ENCODE measurements at regions not wholly inside any gene's neighbourhood (a gene's known extent, or its start where the extent isn't known, plus 50 kb on each side); places are given as distances from the start of the nearest gene placed in this dataset.
"Not testable (repeated sequence)": the region's sequence is repeated elsewhere in the genome, so short reads cannot be mapped to it uniquely, and the experiment has no call there.

DNA sequence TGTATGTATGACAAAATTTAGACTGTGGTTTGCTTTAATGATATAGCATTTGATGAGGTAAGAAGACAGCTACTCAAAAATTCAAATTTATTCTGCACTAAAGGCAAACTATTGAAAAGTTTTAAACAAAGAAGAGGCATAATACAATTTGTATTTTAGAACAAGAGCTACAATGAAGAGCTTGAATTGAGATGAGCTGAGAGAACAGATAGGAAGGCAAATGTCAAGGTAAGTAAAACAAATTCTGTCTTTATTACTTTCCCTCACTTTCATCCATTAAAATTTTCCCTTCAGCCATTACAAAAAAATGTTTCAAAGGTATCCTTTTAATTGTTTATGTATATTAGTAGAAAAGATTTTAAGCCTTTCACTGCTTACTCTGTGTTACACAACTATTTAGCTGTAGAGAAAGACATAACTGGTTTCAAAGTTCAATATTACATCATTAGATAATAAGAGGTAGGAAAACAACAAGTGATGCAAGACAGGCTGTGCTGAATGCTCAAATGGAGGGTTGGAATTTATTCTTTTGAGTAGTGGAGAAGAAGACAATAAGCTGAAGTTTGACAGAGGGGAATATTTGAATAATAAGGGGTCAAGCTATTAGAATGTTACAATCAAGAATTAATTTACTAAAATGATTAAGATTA, 1334.1 kb downstream of the FSCB start:
- DNase-seq (ENCODE audit: low read depth): no peak

DNA sequence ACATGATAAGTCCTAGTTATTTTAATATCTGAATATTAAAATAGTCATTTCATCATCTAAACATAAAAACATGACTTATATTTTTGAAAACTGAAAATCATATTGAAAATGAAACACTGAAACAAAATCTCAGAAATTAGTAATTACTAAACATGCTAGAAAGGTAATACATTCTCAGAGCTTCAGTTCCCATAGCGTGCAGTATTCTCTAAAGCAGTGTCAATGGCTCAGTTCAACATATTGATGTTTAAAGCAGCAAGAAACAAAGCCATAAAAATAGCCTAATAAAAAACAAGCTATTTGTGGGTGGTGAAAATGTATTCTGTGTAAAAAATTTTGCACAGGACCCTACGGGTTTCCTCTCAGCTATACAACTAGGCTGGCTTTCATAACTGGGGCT, 1337.4 kb downstream of the FSCB start:
- no peak for DNase-seq (ENCODE audit: low read depth)

DNA sequence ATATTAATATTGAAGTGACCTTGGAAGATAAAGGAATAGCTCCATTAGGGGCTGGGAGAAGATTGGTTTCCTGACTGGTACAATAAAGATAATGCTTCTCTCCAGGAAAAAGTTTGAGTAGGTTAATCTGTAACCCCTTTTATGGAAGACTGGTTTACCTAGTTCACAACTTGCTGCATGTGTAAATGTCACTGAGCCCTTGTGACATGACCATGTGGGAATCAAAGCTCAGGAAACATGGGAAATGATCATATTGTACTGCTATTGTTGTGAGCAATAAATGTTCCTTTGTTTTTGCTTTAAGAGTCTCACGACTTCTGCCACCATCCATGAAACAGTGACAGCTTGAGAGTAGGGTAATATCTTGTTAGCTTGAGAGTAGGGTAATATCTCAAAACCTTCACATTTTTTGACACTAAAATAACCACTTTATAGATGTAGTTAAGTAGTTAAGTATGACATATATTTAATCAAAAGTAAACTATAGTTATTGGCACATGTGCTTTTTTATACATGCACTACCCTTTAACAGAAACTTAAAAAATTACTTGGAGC, 1338.6 kb downstream of the FSCB start:
- DNase-seq (ENCODE audit: low read depth): no peak

DNA sequence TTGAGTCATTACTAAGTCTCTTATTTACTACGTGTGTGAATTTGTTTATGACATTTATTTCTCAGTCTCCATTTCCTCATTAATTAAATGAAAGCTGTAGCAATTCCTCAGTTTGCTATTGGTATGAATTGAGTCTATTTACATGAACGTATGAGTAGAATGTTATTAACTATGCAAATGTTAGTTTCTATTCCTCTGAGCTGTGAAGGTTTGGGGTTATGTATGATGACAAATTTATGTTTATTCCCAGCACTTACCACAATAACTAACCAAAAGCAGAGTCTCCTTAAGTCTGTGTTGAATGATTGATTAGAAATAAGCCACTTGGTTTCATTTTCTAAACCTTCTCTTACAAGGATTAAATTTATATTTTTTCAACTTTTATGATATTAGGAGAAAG, 1340.9 kb downstream of the FSCB start:
- DNase-seq (ENCODE audit: low read depth): no peak

DNA sequence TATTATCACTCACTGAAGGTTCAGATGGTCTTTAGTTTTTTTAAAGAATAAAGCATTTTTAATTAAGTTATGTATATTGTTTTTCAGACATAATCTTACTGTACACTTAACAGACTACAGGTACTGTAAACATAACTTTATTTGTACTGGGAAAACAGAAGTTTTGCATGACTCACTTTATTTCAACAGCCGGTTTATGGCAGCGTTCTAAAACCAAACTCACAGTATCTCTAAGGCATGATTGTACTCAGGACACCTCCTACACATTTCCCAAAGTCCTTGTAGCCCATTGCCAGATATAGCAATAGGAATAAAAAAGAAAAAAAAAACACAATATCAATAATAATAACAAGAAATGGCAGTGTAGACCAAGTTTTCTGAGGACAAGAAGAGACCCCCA, 1341.4 kb downstream of the FSCB start:
- DNase-seq (ENCODE audit: low read depth): no peak

DNA sequence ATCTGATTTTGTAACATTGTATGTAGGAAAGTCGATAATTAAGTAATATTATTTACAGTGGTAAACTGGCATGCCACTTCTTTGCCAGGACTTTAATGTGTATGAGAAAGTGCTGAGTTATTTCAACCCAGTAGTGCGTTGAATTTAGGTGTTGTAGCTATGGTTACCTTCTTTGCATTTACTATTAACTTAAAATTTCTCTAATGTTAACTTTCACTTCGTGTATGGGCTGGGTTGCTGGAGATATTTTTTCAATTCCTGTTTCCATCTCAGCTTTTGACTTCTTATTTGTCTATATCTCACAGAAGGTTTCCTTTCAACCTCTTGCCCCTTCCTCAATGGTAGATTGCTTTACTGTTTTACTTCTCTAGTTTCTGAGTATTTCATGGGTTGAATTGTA, 1345.6 kb downstream of the FSCB start:
- no peak for DNase-seq (ENCODE audit: low read depth)

DNA sequence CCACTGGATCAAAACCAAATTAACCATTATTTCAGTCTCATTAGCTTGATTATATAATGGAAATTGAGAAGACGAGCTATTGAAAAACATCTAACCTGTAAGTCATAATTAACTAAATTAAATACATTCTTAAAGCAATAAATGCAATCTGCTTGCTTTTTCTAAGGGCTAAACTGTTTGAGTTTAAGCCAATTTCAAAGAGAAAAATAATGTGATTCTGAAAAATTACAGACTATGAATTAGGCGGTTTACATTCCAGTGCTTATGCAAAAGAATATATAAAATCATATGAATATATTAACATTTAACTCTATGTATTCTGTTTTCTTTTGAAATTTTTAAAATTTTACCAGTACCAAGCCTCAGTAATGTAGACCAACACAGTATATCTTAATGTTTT, 1349.4 kb downstream of the FSCB start:
- DNase-seq (ENCODE audit: low read depth): no peak

DNA sequence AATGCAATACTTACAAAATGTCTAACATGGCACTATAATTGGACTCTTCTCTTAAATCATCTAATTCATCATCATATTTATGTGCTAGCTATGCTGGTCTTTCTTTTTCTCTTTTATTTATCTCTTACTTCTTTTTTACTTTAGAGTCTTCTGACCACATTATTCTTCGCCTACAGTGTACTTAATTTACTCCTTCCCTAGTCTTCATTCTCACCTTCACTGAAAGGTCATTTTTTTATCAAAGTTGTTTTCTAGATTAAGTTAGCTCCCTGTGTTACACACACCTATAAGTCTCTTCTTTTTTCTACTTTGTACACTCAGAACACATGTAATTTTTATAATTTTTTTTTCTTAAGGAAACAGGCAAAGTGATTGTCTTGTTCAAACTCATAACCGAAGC, 1351.2 kb downstream of the FSCB start:
- no peak for DNase-seq (ENCODE audit: low read depth)

DNA sequence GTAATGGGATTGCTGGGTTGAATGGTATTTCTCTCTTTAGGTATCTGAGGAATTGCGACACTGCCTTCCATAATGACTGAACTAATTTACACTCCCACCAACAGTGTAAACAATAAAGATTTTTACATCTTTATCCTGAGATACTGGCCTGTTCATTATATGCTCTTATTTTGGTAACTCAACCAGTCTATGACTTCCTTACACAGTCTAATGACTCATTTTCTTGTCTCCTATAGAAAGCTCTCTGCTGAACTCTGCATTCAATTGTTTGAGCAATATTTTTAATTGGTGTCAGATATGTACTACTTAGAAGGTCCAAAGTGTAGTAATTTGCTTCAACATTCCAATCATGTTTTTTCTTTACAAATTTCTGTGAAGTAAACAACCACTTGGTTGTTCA, 1351.8 kb downstream of the FSCB start:
- no peak for DNase-seq (ENCODE audit: low read depth)

DNA sequence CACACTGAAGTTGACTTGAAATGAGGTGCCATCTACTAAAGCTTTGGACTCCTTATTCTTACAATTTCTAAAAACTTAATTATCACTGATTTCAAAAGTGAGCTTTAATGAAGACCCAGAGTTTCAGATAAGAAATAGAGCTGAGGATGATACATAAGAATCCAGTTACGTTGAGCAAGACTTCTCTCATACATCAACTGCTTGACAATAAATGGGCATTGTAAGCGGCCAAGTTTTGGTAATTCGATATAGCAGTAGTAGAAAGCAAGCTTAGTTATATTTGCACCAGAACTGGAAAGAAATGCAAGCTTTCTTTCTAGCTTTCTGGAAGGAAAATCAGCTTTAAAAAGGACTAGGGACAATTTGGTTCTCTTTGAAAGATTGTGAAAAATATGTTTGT, 1359.6 kb downstream of the FSCB start:
- no peak for DNase-seq (ENCODE audit: low read depth)

DNA sequence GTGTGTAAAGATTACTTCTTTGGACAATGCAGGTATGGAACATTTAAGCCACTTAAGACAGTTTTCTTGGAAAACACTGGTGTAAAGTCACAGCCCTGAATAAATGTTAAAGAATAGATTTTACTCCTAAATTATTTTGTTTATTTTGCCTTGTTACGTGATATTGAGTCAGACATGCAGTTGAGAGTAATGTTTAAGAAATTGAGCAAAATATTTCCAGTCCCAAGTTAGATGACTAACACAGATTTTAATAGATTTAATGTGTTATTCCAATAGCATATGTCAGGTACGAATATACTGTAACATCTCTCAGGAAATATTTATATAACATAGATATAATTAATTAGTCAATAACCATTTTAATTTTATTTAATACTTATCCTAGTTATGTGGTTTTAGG, 1361.7 kb downstream of the FSCB start:
- DNase-seq (ENCODE audit: low read depth): no peak

DNA sequence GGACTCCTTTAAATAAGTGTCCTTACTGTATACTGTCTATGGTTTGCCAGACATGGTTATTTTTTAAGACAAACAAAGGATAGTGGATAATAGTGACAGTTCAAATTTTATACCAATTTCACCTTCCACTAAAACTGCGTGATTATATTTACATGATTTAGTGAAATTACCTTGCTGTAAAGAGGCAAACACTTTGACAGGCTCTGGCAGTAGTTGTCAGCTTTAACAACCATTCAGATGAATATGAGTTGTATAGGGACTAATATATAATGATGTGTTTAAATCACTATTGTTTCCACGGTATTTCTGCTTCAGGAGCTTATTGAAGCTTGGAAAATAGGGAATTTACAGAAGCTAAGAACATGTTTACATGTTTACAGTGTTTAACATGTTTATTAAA, 1364.0 kb downstream of the FSCB start:
- no peak for DNase-seq (ENCODE audit: low read depth)

DNA sequence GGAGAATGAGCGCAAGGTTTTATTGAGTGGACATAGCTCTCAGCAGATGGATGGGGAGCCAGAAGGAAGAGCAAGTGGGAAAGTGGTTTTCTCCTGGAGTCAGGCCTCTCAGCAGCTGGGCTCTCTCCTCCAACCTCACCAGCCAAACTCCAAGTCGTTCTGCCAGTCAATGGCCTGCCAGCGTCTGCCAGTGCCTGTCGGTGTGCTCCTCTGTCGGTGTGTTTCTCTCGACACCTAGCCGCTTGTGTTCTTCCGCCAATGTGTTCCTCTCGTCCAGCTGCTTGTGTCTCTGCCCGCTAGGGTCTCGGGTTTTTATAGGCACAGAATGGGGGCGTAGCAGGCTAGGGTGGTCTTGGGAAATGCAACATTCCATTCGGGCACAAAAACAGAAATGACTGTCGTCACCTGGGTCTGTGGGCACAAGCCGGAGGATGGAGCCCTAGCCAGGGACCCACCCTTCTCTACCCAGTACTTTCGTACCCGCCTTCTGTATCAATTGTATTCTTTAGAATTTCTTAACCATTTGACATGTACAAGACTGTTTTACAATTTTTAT, 1365.4 kb downstream of the FSCB start:
- no peak for DNase-seq (ENCODE audit: low read depth)

DNA sequence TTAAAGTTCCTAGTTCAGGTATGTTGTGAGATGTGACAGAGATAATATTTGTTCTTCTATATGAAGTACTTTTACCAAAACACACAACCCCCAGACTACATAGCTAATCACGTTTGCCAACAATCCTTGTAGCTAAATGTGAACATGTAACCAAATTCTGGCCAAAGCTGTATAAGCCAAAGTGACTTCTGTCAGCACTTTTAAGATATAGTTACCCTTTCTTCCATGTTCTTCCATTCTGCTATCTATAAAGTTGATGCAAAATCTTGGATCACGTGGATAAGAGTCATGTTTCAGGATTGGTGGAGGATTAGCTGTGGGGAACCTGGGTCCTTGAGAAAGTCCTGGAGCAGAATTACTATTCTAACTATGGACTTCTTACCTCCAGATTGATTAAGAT, 1366.6 kb downstream of the FSCB start:
- DNase-seq (ENCODE audit: low read depth): no peak

DNA sequence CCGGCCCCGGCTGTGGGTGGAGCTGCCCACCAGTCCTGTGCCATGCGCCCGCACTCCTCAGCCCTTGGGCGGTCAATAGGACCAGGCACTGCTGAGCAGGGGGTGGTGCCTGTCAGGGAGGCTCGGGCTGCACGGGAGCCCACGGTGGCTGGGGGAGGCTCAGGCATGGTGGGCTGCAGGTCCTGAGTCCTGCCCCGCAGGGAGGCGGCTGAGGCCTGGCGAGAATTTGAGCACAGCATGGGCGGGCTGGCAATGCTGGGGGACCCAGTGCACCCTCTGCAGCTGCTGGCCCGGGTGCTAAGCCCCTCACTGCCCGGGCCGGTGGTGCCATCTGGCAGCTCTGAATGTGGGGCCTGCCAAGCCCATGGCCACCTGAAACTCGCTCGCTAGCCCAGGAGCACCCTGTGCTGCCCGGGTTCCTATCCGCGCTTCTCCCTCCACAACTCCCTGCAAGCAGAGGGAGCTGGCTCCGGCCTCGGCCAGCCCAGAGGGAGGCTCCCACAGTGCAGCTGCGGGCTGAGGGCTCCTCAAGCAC, 1371.1 kb downstream of the FSCB start:
- no peak for DNase-seq (ENCODE audit: low read depth)

DNA sequence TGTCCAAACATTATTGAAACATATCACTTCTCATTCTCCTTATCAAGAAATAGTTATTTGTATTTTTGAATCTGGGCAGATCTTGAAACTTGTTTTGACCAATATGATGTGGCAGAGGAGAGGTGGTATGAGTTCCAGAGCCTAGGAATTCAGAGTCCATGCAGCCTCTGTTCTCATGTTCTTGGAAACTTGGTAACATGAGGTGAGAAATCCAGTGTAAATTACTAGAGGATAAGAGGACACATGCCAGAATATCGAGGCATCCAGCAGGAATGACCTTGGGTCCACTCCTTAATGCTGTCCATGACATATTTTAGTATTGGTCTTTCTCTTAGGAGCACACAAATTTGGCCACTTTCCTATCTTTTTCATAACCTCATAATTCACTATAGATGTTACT, 1374.6 kb downstream of the FSCB start:
- DNase-seq (ENCODE audit: low read depth): no peak

DNA sequence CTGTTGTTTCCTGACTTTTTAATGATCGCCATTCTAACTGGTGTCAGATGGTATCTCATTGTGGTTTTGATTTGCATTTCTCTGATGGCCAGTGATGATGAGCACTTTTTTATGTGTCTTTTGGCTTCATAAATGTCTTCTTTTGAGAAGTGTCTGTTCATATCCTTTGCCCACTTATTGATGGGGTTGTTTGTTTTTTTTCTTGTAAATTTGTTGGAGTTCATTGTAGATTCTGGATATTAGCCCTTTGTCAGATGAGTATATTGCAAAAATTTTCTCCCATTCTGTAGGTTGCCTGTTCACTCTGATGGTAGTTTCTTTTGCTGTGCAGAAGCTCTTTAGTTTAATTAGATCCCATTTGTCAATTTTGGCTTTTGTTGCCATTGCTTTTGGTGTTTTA, 1378.7 kb downstream of the FSCB start:
- not testable (repeated sequence) for DNase-seq (ENCODE audit: low read depth)

DNA sequence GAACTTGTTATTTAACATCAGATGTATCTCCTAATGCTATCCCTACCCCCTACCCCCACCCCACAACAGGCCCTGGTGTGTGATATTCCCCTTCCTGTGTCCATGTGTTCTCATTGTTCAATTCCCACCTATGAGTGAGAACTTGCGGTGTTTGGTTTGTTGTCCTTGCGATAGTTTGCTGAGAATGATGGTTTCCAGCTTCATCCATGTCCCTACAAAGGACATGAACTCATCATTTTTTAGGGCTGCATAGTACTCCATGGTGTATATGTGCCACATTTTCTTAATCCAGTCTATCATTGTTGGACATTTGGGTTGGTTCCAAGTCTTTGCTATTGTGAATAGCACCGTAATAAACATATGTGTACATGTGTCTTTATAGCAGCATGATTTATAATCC, 1379.2 kb downstream of the FSCB start:
- not testable (repeated sequence) for DNase-seq (ENCODE audit: low read depth)

DNA sequence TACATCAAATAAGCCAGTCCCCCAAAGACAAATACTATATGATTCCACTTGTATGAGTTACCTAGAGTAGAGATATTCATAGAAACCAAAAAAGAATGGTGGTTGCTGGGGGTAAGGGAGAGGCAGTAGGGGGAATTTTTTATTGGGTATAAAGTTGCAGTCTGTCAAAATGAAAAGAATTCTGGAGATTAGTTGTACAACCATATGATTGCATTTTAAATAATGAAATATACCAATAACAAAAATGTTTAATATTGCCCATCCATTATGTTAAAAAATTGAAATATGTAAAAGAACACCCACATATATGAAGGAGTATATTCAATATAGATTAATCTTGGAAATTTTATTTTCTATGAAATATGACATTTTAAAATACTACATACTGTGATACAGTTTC, 1383.5 kb downstream of the FSCB start:
- no peak for DNase-seq (ENCODE audit: low read depth)

DNA sequence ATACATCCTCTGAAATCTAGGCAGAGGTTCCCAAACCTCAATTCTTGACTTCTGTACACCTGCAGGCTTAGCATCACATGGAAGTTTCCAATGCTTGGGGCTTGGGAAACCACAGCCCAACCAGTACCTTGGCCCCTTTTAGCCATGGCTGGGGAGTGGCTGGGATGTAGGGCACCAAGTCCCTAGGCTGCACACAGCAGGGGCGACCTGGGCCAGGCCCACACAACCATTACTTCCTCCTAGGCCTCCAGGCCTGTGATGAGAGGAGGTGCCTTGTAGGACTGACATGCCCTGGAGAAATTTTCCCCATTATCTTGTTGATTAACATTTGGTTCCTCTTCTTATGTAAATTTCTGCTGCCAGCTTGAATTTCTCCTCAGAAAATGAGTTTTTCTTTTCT, 1387.4 kb downstream of the FSCB start:
- DNase-seq (ENCODE audit: low read depth): no peak

DNA sequence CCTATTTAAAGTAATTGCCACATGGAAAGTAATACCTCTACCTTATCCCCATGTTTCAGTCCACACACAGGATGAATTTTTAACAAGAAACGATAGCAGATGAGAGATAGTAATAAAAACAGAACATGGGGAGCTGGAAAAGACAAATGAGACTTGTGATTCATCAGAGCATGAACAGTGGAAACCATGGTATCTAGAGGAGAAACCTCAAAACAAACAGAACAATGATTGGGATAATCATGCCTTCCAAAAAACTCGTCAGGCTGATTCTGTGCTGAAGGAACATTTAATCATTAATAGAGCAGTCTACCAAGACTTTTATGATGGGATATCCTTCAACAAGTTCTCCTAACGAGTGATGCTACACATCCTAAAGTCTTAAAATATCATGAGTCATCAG, 1390.7 kb downstream of the FSCB start:
- DNase-seq (ENCODE audit: low read depth): no peak

DNA sequence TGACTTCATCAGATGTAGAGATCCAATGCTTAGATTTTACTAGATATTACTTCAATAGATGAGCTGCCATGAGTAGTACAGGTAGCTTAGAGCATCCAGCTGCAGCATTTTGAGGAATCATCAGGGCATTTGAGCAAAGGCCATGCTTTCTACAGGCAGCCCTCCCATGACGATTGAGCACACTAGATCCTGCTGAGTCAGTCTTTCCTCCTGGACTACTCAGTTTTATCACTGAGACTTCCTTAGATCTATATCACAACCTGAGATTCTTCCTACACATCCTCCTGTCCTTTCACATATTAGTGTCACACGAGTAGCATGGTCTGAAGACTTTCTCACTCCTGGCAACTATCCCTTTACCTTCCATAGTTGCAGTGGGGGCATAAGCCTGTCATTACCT, 1401.8 kb downstream of the FSCB start:
- DNase-seq (ENCODE audit: low read depth): no peak

DNA sequence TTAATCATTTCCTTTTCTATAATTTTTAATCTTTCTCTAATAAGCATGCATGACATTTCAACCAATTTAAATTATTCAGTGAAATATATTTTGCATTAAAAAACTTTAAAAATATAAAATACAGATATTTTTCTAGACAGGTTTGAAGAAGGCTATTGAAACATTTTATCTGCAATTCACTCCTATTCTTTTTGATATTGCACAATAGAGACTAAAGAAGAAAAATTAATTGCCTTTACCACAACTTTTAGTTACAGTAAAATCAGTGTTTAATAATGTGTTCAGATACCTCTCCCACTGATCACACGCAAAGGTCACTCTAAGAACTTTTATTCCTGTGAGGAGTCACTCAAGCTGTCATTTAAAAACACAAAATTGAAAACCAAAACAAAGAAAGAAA, 1416.7 kb downstream of the FSCB start:
- DNase-seq (ENCODE audit: low read depth): no peak

DNA sequence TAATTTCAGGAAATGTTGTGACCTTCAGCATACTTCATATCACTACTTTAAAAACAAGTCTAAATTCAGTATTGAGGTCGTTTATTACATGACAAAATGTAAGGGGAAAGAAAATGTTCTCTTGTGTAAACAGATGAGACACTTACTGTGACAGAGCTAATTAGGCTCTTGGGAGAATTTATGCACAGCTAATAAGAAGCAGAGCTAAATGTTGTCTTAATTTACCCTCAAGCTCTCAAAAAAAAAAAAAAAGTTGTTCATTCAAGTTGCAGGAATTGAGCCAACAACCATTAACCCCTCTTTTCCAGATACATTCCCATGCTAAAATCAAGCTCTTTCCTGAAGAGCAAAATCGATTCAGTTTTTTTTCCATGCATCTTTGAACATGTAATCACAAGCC, 1419.4 kb downstream of the FSCB start:
- no peak for DNase-seq (ENCODE audit: low read depth)

Measured in forelimb muscle (tissue), 1 donor.